Renal cortical epithelial cell (primary cell): ENCODE measurements at regions not wholly inside any gene's neighbourhood (a gene's known extent, or its start where the extent isn't known, plus 50 kb on each side); places are given as distances from the start of the nearest gene placed in this dataset.
"Not testable (repeated sequence)": the region's sequence is repeated elsewhere in the genome, so short reads cannot be mapped to it uniquely, and the experiment has no call there.

Source experiments
- DNase-seq: peaks from one replicate; pipeline ENCODE4 v3.0.0-alpha.2; 2011; ENCODE audit warnings: low read depth

DNA sequence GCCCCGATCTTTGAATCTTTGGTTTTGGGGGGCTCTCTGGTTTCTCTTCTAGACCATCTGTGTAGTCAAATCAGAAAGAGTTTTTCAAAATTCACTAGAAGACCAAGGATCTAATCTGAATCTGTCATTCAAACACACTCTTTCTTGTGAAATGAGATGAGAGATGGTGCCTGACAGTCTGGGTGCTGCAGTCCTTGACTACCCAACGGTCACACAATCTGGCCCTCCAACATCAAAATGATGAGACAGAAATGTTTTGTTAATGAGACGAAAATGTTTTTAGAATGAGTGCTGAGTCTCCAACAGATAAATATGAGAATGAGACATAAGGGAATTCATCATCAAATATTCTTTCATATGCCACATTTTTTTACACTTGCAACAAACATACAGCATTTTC is 695.7 kb upstream of the USP15 start:
- DNase-seq, result no peak

DNA sequence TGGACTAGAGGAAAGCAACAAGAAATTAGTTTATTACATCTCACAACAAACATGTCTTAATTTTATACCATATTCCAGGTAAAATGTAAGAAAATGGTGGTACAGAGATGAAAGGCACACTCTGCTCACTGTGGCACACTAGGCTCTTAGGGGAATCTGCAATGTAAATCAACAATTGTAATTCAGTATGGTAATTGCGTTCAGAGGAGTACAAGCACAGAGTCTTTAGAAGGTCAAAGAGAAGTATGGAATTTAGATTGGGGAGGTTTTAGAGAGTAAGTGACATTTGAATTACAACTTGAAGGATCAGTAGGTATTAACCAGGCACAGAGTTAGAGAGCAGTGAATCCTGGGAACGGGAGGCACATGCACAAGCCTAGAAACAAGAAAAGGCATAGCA is 694.0 kb upstream of the USP15 start:
- no peak for DNase-seq

DNA sequence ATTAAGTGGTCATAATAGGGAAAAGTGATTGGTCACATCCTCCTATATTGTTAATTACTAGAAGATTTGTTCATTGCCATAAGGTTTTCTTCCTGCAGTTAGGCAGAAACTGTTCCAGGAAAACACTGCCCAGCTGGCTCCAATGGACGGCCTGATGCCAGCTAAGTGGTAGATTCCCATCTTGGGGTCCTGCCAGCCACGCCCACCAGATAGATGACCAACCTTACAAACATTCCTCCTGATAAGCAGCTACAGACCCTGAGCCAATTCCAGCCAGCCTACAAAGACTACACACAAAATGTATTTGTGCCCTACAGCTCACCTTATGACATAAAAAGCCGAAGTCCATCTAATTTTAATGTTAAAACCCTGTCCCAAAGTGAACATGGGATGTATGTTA is 685.9 kb upstream of the USP15 start:
- no peak for DNase-seq

DNA sequence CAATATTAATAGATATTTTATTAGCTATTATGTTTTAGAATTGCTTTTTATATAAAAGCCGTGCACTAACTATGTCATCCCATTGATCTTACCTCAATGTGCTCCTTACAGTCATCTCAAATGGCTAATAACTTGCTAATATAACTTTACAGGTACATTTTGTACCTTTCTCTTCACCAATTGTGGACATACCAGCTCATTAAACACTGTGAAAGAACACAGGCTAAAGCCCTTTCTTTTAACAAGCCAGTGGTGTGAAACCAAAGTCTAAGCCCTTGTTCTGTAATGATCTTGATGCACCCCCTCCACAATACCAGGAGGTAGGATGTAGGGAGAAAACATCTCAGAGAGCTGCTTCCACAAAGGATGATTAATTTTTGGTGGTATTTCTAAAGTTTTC is 675.3 kb upstream of the USP15 start:
- no peak for DNase-seq

DNA sequence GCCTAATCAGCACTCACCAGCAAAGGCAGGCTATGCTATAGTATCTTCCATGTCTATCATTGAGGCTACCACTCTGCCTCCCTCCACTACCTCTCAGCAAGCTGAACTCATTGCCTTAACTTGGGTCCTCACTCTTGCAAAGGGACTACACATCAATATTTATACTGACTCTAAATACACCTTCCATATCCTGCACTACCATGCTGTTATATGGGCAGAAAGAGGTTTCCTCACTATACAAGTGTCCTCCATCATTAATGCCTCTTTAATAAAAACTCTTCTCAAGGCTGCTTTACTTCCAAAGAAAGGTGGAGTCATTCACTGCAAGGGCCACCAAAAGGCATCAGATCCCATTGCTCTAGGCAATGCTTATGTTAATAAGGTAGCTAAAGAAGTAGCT is 669.3 kb upstream of the USP15 start:
- not testable (repeated sequence) for DNase-seq

DNA sequence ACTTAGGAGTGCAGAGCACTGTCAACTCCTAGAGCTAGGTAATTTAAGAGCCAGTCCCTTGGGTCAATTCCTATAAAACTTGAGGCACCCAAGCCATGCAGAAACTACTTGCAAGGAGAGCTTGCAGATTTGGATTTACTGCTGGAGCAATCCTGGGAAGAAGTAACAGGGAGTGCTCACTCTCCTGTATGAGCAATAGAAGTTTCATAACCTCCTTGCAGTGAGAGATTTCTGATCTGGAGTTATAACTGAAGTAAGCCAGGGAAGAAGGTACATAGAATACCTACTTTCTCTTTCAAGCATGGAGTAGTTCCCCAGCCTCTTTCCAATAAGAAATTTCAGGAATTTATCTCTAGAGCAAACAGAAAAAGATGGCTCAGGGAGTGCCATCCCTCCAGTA is 650.1 kb upstream of the USP15 start:
- no peak for DNase-seq

DNA sequence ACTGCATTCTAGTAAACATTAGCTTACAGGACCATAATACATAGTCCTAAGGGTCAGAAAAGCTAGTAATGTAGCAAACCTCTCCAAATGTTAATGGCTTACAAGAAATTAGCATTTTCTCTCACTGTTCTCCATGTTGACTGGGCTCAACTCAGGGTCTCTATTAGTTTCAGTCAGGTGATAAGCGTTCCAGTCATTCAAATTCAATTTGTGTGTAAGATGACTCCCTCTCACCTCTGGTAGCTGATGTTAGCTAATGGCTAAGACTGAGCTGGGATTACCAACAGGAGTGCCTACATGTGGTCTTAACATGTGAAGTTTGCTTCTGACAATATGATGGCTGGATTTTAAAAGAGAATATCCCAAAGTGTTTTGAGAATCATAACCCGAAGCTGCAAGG is 630.5 kb upstream of the USP15 start:
- DNase-seq, result no peak

DNA sequence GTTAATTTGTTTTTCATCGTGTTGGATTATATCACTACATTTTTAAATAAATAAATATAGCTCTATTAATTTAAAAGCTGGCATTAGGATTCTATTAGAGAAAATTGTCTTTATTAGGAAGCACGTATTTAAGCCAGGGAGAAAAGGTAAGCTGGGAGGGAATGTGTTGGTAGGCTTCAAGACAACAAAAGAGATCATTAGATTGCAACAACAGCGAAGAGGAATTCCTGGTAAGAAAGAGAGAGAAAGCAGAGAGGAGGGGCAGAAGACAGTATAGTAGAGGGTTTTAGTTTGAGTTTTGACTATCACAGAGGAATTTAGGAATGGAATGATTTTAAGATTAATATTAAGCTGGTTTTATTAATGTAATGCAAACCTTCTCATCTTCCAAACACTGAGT is 613.6 kb upstream of the USP15 start:
- DNase-seq, result no peak

DNA sequence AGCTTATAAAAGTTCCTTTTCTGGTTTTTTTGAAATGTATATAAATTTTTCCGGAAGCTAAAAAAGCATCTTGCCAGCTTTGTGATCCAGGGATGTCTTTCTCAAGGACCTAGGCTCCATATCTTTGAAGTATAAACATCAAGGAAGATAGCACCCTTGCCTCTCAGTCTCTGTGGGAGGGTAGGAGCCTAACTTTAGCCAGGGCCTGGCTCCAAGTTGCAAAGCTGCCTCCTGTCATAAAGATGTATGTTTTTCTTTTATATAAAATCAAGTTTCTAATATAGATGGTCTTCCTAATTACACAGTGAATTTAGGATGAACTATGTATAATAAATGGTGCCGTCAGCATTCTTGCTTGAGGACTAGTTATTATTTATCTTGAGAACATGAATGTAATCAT is 612.6 kb upstream of the USP15 start:
- no peak for DNase-seq

DNA sequence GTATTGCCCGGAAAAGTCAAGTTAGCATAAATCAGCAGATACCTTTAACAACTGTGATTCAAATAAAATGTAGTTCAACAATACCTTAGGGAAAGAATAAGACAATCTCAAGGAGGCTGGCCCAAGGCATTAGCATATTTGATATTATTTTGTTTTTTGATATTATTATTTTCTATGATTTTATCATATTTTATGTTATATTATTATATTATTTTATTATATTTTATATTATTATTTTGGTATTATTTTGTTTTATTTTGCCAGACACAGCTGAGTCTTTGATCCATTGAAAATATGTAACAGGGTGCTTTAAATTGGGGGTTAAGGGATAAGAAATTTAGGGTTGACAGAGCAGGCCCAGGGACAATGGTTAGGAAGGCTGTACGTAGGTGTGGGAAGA is 607.9 kb upstream of the USP15 start:
- DNase-seq, result no peak

DNA sequence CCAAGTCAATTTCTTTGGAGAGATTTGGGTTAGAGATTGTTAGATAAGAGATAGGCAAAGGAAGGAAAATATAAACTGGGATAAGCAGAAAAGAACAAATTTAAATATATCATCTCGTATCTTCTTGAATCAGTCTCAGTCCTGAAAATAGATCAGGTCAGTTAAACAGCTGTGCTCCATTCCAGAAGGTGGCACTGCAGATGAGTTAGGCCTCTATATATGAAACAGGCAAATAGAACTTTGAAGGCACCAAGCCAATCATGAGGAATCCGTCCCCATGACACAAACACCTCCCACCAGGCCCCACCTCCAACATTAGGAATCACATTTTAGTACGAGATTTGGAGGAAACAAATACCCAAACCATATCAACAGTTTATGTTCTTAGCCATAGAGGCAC is 605.5 kb upstream of the USP15 start:
- peak; percentile 2 for DNase-seq

DNA sequence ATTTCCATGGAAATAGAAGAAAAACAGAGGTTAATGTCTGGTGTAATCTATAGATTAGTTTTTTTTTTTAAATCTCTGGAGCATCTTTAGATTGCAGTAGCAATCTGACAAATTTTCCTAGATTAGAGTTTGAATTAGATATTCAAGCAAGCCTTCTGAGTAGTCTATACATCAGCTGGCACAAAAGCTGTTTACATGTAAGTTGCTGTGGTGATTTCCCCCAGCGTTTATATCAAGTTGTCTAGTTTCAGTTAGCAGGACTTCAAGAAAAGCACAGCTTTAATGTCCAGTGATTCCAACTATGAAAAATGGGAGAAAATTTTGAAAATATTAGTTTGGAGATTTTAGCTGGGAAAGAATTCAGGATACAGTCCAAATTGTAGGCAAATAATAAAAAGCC is 605.0 kb upstream of the USP15 start:
- DNase-seq, result no peak

DNA sequence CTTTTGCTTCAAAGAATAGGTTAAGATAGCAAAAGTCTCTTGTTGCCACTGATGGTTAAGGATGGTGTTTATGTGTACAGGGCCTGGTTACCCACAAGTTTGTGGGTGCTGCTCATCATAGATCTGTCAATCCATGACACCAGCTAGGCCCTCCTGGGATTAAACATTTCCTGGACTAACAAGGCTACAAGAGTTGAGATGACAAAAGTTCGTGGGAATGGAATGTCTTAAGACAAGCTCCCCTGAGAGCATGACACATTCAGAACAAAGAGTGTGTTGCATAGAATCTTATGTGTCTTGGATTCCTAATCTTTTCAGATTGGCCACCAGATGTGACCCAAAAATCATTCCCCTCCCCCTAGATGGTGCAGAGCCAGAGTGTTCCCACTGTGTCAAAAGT is 592.5 kb upstream of the USP15 start:
- DNase-seq, result no peak

DNA sequence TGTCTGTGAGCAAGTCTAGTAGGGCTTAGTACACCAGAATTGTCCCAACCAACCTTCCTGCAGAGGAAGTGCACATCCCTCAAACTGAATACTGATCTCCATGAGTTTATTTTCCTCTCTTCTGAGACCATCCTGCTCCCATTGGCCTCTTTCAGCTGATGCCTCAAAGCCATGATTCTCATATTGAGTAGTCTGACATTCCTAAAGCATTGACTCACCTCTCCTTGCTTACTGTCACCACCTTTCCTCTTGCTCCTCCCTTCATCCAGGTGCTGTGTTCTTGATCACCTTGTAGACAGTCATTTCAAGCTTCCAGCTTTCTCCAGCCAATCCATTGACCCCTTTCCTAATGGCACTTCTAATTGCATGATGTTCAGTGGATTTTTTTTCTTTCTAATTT is 583.7 kb upstream of the USP15 start:
- no peak for DNase-seq

DNA sequence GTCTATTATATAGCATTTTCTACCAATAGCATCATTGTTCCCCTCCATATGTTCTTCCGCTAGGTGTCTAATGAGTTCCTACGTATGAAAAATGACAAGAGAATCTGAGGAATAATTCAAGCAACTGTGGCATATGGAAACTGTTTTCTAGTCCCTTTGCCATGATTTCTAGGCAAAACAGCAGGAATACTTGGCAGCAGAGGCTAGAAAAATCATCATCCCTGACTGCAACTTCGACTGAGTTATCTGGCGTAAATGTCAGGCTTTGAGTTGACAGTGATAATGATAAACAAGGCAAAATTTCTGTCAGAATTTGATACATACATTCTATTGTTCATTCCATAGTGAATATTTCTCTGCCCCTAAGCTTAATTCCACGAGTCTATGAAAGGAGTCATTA is 572.8 kb upstream of the USP15 start:
- DNase-seq, result no peak

DNA sequence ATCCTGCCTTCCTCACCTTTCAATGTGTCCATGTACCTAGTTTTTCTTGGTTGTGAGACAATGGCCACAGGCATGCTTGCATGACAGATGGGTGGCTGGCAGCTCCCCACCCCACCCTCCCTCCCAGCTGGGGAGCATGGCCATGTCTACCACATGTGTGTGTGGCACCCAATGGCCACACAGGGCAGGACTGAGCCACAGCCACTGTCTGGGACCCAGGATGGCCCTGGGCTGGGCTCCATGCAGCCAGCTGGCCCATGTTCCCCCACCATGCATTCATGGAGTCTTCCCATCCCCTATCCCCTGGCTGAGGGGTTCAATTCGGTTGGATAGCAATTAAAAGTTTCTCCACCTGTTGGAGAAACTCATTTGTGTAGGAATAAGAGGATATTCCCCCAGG is 566.0 kb upstream of the USP15 start:
- DNase-seq, result no peak

DNA sequence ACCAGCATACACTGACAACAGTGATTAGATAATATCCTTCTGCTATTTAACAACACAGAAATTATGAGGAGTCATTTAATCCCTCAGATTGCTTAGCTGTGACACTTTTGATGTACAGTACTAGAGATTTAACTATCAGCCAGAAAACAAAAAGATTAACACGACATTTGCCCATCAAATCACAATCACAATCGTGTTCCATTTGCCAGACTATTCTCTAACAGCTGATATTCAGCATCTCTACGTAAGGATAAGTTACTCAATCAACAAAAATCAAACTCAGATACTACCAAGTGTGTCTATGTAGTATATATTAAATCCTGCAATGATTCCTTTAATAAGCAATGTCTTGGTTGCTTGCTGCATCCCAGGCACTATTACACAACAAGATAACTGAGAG is 558.7 kb upstream of the USP15 start:
- DNase-seq, result no peak

DNA sequence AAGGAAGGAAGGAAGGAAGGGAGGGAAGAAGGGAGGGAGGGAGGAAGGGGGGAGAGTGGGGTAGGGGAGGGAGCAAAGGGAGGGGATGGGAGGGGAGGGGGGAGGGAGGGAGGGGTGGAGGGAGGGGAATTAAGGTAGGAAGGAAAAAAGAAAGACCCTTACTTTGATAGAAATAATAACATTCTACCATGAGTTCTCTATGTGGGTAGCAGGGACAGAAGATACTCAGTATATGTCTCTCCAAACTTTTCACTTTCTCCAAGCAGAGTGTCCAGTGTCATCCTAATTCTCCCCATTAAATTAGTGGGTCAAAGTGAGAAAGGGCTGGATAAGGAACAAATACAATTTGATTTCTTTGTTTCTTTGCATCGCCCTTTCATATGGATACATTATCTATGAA is 553.4 kb upstream of the USP15 start:
- DNase-seq, result no peak

DNA sequence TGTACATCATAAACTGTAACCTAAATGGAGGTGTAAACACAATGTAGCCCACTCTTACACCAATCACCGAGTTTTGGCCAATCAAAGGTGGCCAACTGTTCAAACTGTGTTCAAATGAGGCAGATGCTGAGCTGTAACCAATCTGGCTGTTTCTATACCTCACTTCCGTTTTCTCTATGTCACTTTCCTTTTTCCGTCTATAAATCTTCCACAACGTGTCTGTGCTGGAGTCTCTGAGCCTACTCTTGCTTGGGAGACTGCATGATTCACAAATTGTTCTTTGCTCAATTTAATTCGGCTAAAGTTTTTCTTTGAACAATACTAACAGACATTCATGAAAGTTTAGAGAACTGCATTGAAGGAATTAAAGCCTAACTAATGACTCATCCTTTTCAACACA is 547.1 kb upstream of the USP15 start:
- DNase-seq, result peak; percentile 48

DNA sequence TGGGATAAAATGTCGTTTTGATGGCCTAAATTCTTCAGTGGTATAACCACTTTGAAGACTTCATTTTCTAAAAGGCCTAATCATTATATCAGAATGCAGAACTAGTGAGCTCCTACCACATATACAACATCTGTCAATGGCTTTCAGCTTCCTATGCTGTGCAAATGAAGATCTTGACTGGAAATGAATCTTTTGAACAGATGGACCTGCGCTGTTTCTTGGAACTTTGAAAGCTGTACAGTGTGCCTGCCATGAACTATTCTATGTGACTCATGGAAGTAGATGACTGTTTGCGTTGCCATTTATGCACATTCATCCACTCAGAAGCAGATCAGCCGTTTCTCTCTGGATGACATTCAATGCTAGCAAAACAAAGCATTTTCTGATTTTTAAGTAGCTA is 542.2 kb upstream of the USP15 start:
- DNase-seq, result no peak

DNA sequence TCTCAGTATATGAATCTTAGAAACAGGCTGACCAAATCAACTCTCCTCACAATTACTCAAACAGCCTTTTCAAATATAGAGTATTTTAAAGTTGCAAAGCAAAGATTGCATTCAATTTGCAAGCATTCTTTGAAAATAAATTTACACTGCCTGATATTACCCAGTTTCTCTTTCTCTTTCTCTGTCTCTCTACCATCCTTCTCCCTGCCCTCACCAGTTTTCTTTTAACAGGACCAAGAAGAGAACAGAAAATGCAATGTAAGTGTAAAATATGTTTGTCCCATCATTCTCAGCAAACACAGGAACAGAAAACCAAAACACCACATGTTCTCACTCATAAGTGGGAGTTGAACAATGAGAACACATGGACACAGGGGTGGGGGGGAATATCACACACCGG is 520.3 kb upstream of the USP15 start:
- no peak for DNase-seq

DNA sequence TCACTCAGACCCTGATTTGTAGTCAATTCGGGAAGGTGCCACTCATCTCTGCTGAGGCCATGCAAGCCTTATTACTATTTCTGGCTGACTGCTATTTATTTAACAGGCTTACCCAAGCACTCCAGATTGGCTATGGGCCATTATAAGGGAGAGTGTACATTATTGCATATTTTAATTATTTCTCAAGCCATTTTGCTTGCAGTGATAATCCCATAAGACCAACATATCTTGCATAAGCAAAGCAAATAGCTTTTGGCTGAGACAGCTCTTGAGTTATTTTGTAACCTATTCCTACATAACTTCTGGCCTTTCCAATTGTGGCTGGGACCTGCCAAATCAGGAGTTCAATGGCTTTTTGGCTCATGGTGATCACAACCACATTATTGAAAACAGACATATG is 509.6 kb upstream of the USP15 start:
- DNase-seq, result no peak

DNA sequence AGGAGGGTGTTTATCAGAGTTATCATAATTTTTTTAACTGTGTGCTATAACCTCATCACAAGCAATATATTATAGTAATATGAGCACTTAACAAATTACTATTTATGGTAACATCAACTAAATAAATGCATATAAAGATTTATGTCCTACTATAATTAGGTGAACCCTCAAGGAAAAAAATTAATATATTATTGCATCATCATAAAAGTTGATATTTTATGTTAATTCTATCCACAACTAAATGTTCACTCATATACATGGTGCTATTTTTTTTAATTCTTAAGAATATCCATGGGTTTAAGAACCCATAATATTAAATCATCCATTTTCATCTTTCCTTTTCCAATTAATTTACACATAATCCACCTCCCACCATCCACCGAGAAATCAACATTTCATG is 506.0 kb upstream of the USP15 start:
- DNase-seq, result no peak

DNA sequence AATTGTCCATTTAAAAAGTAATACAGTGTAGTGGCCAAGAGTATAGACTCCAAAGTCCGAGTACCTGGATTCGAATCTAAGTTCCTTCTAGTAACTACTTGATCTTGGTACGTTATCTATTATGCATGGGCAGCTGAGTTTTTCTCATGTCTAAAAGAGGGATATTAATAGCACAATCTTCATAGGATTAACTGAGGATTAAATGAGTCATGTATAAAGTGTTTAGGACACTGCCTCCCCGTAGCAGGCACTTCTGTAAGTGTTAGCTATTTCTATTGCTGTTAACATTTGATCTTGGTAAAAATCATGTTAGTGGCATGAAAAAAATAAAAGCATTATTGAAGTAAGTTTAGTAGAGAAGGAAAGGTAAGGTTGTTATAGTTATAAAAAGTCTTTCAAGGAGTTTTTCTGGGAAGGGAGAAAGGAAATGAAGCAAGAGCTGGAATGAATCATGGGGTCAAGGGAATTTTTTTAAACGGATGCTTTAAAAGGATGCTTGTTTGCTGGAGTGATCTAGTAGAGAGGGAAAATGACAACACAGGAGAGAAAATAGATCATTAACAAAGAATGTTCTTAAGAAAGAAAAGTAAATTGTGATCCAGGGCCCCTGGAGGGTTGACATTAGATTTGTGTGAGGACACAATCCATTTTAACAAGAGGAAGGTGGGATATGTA is 502.2 kb upstream of the USP15 start:
- DNase-seq, result peak; percentile 62

DNA sequence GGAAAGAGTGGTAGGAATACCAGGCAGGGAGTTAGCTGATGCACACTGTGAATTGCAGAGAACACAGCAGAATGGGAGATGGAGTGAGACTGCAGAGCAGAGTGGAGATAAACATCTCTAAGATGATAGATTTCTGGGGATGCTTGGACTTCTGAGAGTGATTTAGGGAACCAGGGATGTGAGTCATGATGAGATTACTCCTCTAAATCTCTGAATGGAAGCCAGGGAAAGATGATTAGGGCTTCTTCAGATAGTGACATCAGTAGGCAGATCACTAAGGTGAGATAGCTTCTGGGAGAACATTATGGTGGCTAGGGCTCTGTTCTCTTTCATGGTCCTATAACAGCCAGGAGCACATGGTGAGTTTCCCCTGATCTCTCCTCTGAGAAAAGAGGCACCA is 501.5 kb upstream of the USP15 start:
- no peak for DNase-seq
